Mesothelial cell of epicardium (in vitro differentiated cells): ENCODE measurements at regions not wholly inside any gene's neighbourhood (a gene's known extent, or its start where the extent isn't known, plus 50 kb on each side); places are given as distances from the start of the nearest gene placed in this dataset.

ENCODE experiments used
- DNase-seq, 2 experiments: peaks; one replicate each; pipeline ENCODE4 v3.0.0; 2021; ENCODE audit warnings: low spot score in 2 of 2; ENCODE audit not compliant: unreplicated experiment in 2 of 2
- H3K27ac Mint-ChIP-seq: 2 replicates; pipeline ENCODE4 v1.8.0; 2021; ENCODE audit warnings: mixed read lengths
- H3K27me3 Mint-ChIP-seq: 2 replicates; pipeline ENCODE4 v1.8.0; 2021; ENCODE audit warnings: low read depth, mixed read lengths
- H3K36me3 Mint-ChIP-seq: 2 replicates; pipeline ENCODE4 v1.8.0; 2021; ENCODE audit warnings: mixed read lengths
- H3K4me1 Mint-ChIP-seq: 2 replicates; pipeline ENCODE4 v1.8.0; 2021; ENCODE audit warnings: mixed read lengths
- H3K4me3 Mint-ChIP-seq: 2 replicates; pipeline ENCODE4 v1.8.0; 2021; ENCODE audit warnings: mild to moderate bottlenecking, moderate library complexity, mixed read lengths
- H3K9me3 Mint-ChIP-seq: 2 replicates; pipeline ENCODE4 v1.8.0; 2021; ENCODE audit warnings: mixed read lengths
- CTCF ChIP-seq: fragments of 200-600 bp; sonication (generic); IDR thresholded peaks from one replicate; pipeline ENCODE4 v1.5.0; 2021; ENCODE audit warnings: antibody characterized with exemption; ENCODE audit not compliant: unreplicated experiment

- TF ChIP-seq CTCF: no peak
- peaks cover 11% of the 10 kb centered on the region for H3K4me1 Mint-ChIP-seq
- peaks cover 8% of the 10 kb centered on the region for H3K9me3 Mint-ChIP-seq
- DNase-seq: no peak
- H3K27ac Mint-ChIP-seq: no peak overlapping the region
- no peaks in the 10 kb centered on the region for H3K27me3 Mint-ChIP-seq
- H3K36me3 Mint-ChIP-seq: peaks cover 2% of the 10 kb centered on the region
- no peak overlapping the region for H3K4me3 Mint-ChIP-seq
Measured at GRCh38 chr2:66766582-66766981, 331.7 kb downstream of the MEIS1 start.

GRCh38 chr2:66771359-66771976 is 336.5 kb downstream of the MEIS1 start:
- no peak for DNase-seq
- Mint-ChIP-seq H3K27ac (peak overlapping the region; percentile 28), H3K4me1 (peaks cover 19% of the 10 kb centered on the region), H3K4me3 (no peak overlapping the region), H3K36me3 (no peaks in the 10 kb centered on the region), H3K9me3 (peaks cover 7% of the 10 kb centered on the region), H3K27me3 (no peaks in the 10 kb centered on the region)
- TF ChIP-seq CTCF: no peak

- TF ChIP-seq CTCF: no peak
- DNase-seq: no peak
- Mint-ChIP-seq H3K4me3 (no peak overlapping the region), H3K27ac (no peak overlapping the region), H3K27me3 (no peaks in the 10 kb centered on the region), H3K9me3 (peaks cover 15% of the 10 kb centered on the region), H3K4me1 (peaks cover 19% of the 10 kb centered on the region), H3K36me3 (peaks cover 8% of the 10 kb centered on the region)
Measured at GRCh38 chr2:66772618-66773017, 337.7 kb downstream of the MEIS1 start.

GRCh38 chr2:66775730-66776422 is 341.0 kb downstream of the MEIS1 start:
- peaks cover 13% of the 10 kb centered on the region for H3K36me3 Mint-ChIP-seq
- no peak overlapping the region for H3K4me3 Mint-ChIP-seq
- no peak for DNase-seq
- H3K4me1 Mint-ChIP-seq: peaks cover 18% of the 10 kb centered on the region
- TF ChIP-seq CTCF: no peak
- no peak overlapping the region for H3K27ac Mint-ChIP-seq
- no peaks in the 10 kb centered on the region for H3K27me3 Mint-ChIP-seq
- H3K9me3 Mint-ChIP-seq: peaks cover 19% of the 10 kb centered on the region

GRCh38 chr2:66781804-66782203 is 346.9 kb downstream of the MEIS1 start:
- Mint-ChIP-seq H3K9me3 (peaks cover 12% of the 10 kb centered on the region), H3K27ac (no peak overlapping the region), H3K4me1 (peaks cover 41% of the 10 kb centered on the region), H3K27me3 (no peaks in the 10 kb centered on the region), H3K36me3 (peaks cover 13% of the 10 kb centered on the region), H3K4me3 (no peak overlapping the region)
- no peak for DNase-seq
- no peak for TF ChIP-seq CTCF
